ENCODE measurements at regions not wholly inside any gene's neighbourhood (a gene's known extent, or its start where the extent isn't known, plus 50 kb on each side); places are given as distances from the start of the nearest gene placed in this dataset.

GRCh38 chr1:193406901-193407300 lies 220.5 kb upstream of the B3GALT2 start:
- TF ChIP-seq CTCF (IDR thresholded peaks at IDR 0.05; ENCODE audit: low read length, missing control alignments), result peak; percentile 77
- no peak overlapping the region for H3K4me3 ChIP-seq (replicated peaks; ENCODE audit: low read depth, low read length)
- DNase-seq (ENCODE audit: low read depth), result peak; percentile 81

GRCh38 chr1:193404236-193404635 lies 217.8 kb upstream of the B3GALT2 start:
- H3K4me3 ChIP-seq (replicated peaks; ENCODE audit: low read depth, low read length), result no peak overlapping the region
- no peak for TF ChIP-seq CTCF (IDR thresholded peaks at IDR 0.05; ENCODE audit: low read length, missing control alignments)
- no peak for DNase-seq (ENCODE audit: low read depth)

- TF ChIP-seq CTCF (IDR thresholded peaks at IDR 0.05; ENCODE audit: low read length, missing control alignments), result no peak
- H3K4me3 ChIP-seq (replicated peaks; ENCODE audit: low read depth, low read length), result no peak overlapping the region
- DNase-seq (ENCODE audit: low read depth), result no peak
Observed at GRCh38 chr1:193402977-193403376, 216.6 kb upstream of the B3GALT2 start.

GRCh38 chr1:193402037-193402436 lies 215.6 kb upstream of the B3GALT2 start:
- no peak for TF ChIP-seq CTCF (IDR thresholded peaks at IDR 0.05; ENCODE audit: low read length, missing control alignments)
- DNase-seq (ENCODE audit: low read depth), result no peak
- H3K4me3 ChIP-seq (replicated peaks; ENCODE audit: low read depth, low read length), result no peak overlapping the region

- no peak for DNase-seq (ENCODE audit: low read depth)
- no peak overlapping the region for H3K4me3 ChIP-seq (replicated peaks; ENCODE audit: low read depth, low read length)
- no peak for TF ChIP-seq CTCF (IDR thresholded peaks at IDR 0.05; ENCODE audit: low read length, missing control alignments)
Observed at GRCh38 chr1:193394336-193394735, 207.9 kb upstream of the B3GALT2 start.

GRCh38 chr1:193392686-193393085 lies 206.3 kb upstream of the B3GALT2 start:
- no peak overlapping the region for H3K4me3 ChIP-seq (replicated peaks; ENCODE audit: low read depth, low read length)
- TF ChIP-seq CTCF (IDR thresholded peaks at IDR 0.05; ENCODE audit: low read length, missing control alignments), result no peak
- DNase-seq (ENCODE audit: low read depth), result no peak

- H3K4me3 ChIP-seq (replicated peaks; ENCODE audit: low read depth, low read length), result no peak overlapping the region
Observed at GRCh38 chr1:193388683-193389082, 202.3 kb upstream of the B3GALT2 start.

More at GRCh38 chr1:193388683-193389082, 202.3 kb upstream of the B3GALT2 start:
- no peak for DNase-seq (ENCODE audit: low read depth)
- TF ChIP-seq CTCF (IDR thresholded peaks at IDR 0.05; ENCODE audit: low read length, missing control alignments), result no peak
